K562 (cell line): ENCODE measurements at regions not wholly inside any gene's neighbourhood (a gene's known extent, or its start where the extent isn't known, plus 50 kb on each side); places are given as distances from the start of the nearest gene placed in this dataset.

Experiments
- ATAC-seq: fragments of 200-7000 bp; cut with Tn5 transposase; 3 replicates; pipeline ENCODE4 v1.9.1; 2020; ENCODE audit warnings: moderate library complexity
- BruUV-seq: library from RNA; stranded (reverse); fragments of 400-500 nt; replicated peaks from 2 replicates; lab custom pipeline; 2021; lab: Mats Ljungman, UMichigan
- CTCF ChIA-PET: fragments of 300-600 bp; formaldehyde crosslinking; extraction: SDS; loops from one replicate; lab custom pipeline; 2021; ENCODE audit warnings: low intra/inter-chr PET ratio; lab: Yijun Ruan, JAX
- POLR2A ChIA-PET: fragments of 300-600, 350-650 bp; sonication (Branson Sonifier 250); formaldehyde crosslinking; extraction: SDS; loops from one replicate; lab custom pipeline; 2021; ENCODE audit warnings: antibody characterized with exemption, inconsistent platforms; lab: Yijun Ruan, JAX
- DNase-seq, 4 experiments: peaks; one replicate each; pipeline versions ENCODE4 v3.0.0 to v3.0.0-alpha.2; 2011 to 2018; ENCODE audit warnings: low spot score in 3 of 4, mixed read lengths in 3 of 4; ENCODE audit errors: extremely low read depth in 1 of 4
- FAIRE-seq: peaks from 2 replicates; lab custom pipeline; 2011; peaks lifted over from hg19 to GRCh38; lab: Jason Lieb, UNC
- H2AFZ ChIP-seq: 2 replicates; pipeline ENCODE4 v1.6.0; 2011; ENCODE audit warnings: low read depth, low read length, control low read depth, inconsistent platforms
- H3K27ac ChIP-seq: fragments of 200-600 bp; 3 replicates; pipeline ENCODE4 v1.8.0; 2011; ENCODE audit warnings: low read depth, mild to moderate bottlenecking, control low read depth, inconsistent platforms, low read length, moderate library complexity, mixed read lengths; ENCODE audit errors: extremely low read depth
- H3K27me3 ChIP-seq, 2 experiments: fragments of 300-600 bp in 1 of 2; 2 replicates in 1 of 2; 3 replicates in 1 of 2; pipeline versions ENCODE4 v1.6.0 to v1.8.0; 2011; ENCODE audit warnings: inconsistent platforms in 2 of 2, low read length in 2 of 2, mild to moderate bottlenecking in 1 of 2, mixed read lengths in 1 of 2, moderate library complexity in 1 of 2; ENCODE audit not compliant: control insufficient read depth in 2 of 2, insufficient read depth in 2 of 2
- H3K36me3 ChIP-seq: fragments of 300-600 bp; 3 replicates; pipeline ENCODE4 v1.8.0; 2011; ENCODE audit warnings: mild to moderate bottlenecking, low read length, inconsistent platforms; ENCODE audit not compliant: control insufficient read depth, insufficient read depth
- H3K4me1 ChIP-seq, 2 experiments: fragments of 200-600 bp in 1 of 2; replicated peaks in 1 of 2; 2 replicates in 1 of 2; 3 replicates in 1 of 2; pipeline versions ENCODE4 v1.5.1 to v1.8.0; 2011; ENCODE audit warnings: inconsistent platforms in 2 of 2, low read length in 2 of 2, mild to moderate bottlenecking in 1 of 2, mixed read lengths in 1 of 2, moderate library complexity in 1 of 2; ENCODE audit not compliant: control insufficient read depth in 2 of 2, insufficient read depth in 2 of 2
- H3K4me2 ChIP-seq: 2 replicates; pipeline ENCODE4 v1.6.1; 2011; ENCODE audit warnings: low read length, control low read depth, inconsistent platforms, mixed read lengths; ENCODE audit not compliant: insufficient read depth
- H3K4me3 ChIP-seq: fragments of 200-600 bp; sonication (generic), shearing (Covaris generic); 2 replicates; pipeline ENCODE4 v1.5.1; 2016; ENCODE audit warnings: control low read depth, inconsistent platforms
- H3K79me2 ChIP-seq: fragments of 200-600 bp; 3 replicates; pipeline ENCODE4 v1.8.0; 2011; ENCODE audit warnings: low read length, inconsistent platforms; ENCODE audit not compliant: control insufficient read depth, insufficient read depth
- H3K9ac ChIP-seq, 2 experiments: 2 replicates each; pipeline versions ENCODE4 v1.6.0 to v1.6.1; 2011; ENCODE audit warnings: low read depth in 2 of 2, low read length in 2 of 2, control low read depth in 1 of 2, inconsistent platforms in 1 of 2, mild to moderate bottlenecking in 1 of 2, mixed read lengths in 1 of 2; ENCODE audit not compliant: insufficient read depth in 1 of 2
- H3K9me1 ChIP-seq: one replicate; pipeline ENCODE4 v1.6.0; 2011; ENCODE audit warnings: inconsistent platforms, mild to moderate bottlenecking, low read length, moderate library complexity; ENCODE audit not compliant: control insufficient read depth, insufficient read depth
- H3K9me3 ChIP-seq: replicated peaks from 2 replicates; pipeline ENCODE4 v1.5.1; 2011; ENCODE audit warnings: low read depth, low read length, inconsistent platforms; ENCODE audit not compliant: control insufficient read depth, insufficient read depth
- H4K20me1 ChIP-seq: replicated peaks from 2 replicates; pipeline ENCODE4 v1.6.1; 2011; ENCODE audit warnings: low read length, inconsistent platforms, mixed read lengths; ENCODE audit not compliant: control insufficient read depth, insufficient read depth
- BRCA1 ChIP-seq, 2 experiments: fragments of 450-650 bp in 1 of 2; sonication (generic) in 1 of 2; formaldehyde crosslinking in 1 of 2; IDR thresholded peaks; 2 replicates each; pipeline versions ENCODE4 v1.5.0 to v1.6.1; 2017 to 2020; ENCODE audit warnings: mild to moderate bottlenecking in 1 of 2, missing genetic modification reagents in 1 of 2
- DIDO1 ChIP-seq: fragments of 450-650 bp; IDR thresholded peaks from 2 replicates; pipeline ENCODE4 v1.6.1; 2016; ENCODE audit warnings: low read depth, missing biosample characterization, missing genetic modification characterization
- HINFP ChIP-seq: fragments of 450-650 bp; conservative IDR thresholded peaks from 2 replicates; pipeline ENCODE4 v1.6.1; 2016; ENCODE audit warnings: missing genetic modification characterization, low read depth, mild to moderate bottlenecking, control low read depth, missing compliant biosample characterization
- ZFP1 ChIP-seq: fragments of 450-650 bp; formaldehyde crosslinking; IDR thresholded peaks from 2 replicates; pipeline ENCODE4 v1.4.0; 2020; ENCODE audit warnings: mild to moderate bottlenecking, mixed read lengths
- ZNF263 ChIP-seq: sonication (generic); formaldehyde crosslinking; IDR thresholded peaks from 2 replicates; pipeline ENCODE4 v1.8.0; 2022; ENCODE audit warnings: mild to moderate bottlenecking, missing genetic modification reagents, borderline replicate concordance
- WGBS: fragments of 100-300 bp; shearing (Covaris generic); methylation state at CpG from one replicate; pipeline ENCODE4 v1.1.6; 2016; ENCODE audit warnings: low coverage, mixed read lengths; ENCODE audit not compliant: insufficient coverage; ENCODE audit errors: missing lambda C conversion rate; 5-methylcytosine and 5-hydroxymethylcytosine counted together
- in situ Hi-C: fragments of 300-500 bp; cut with MboI; formaldehyde crosslinking; loops from 4 replicates; pipeline ENCODE4 v1.15.0; 2018; ENCODE audit warnings: inconsistent platforms, mixed read lengths
- intact Hi-C: fragments of 100-400 bp; cut with micrococcal nuclease; formaldehyde crosslinking; loops from 2 replicates; pipeline ENCODE4 v1.14.2; 2022

- in situ Hi-C loops = no loop called here
- H3K36me3 ChIP-seq = no peaks in the 10 kb centered on the region
- no peak for DNase-seq
- no peak for TF ChIP-seq ZNF263 (CRISPR knock-in tag)
- TF ChIP-seq BRCA1 (IDR thresholded peaks at IDR 0.05) = no peak
- TF ChIP-seq BRCA1 (CRISPR knock-in tag; IDR thresholded peaks at IDR 0.05) = no peak
- no peak for TF ChIP-seq DIDO1
- TF ChIP-seq HINFP = no peak
- no peak for TF ChIP-seq ZFP1 (CRISPR knock-in tag)
- TF ChIP-seq, all 486 proteins: peak for 0
- H3K4me1 ChIP-seq = no peaks in the 10 kb centered on the region
- no peaks in the 10 kb centered on the region for H3K9me1 ChIP-seq
- no peak overlapping the region for H3K4me2 ChIP-seq
- no peaks in the 10 kb centered on the region for H3K9me3 ChIP-seq
- no TSS peak for BruUV-seq
- H3K27me3 ChIP-seq = no peaks in the 10 kb centered on the region
- no peak for FAIRE-seq
- ATAC-seq = no peak
- ChIA-PET CTCF (no interaction called here), POLR2A (interaction anchor here (1.2 kb wide), 1 partner anchor 14 kb away, joined by 4 read pairs; no protein-coding TSS in a partner anchor)
- H3K79me2 ChIP-seq = no peaks in the 10 kb centered on the region
- no peaks in the 10 kb centered on the region for H4K20me1 ChIP-seq
- no peak overlapping the region for H3K27ac ChIP-seq
- H3K9ac ChIP-seq = no peak overlapping the region
- WGBS = 9% methylated on average over 1 of the region's 1 CpG
- H3K4me3 ChIP-seq = no peak overlapping the region
- intact Hi-C loops = no loop called here
- H2AFZ ChIP-seq = no peak overlapping the region
Observed at GRCh38 chr22:27344546-27344945, 457.0 kb downstream of the MN1 start.
